Non-pigmented ciliary epithelial cell (primary cell): ENCODE measurements at regions not wholly inside any gene's neighbourhood (a gene's known extent, or its start where the extent isn't known, plus 50 kb on each side); places are given as distances from the start of the nearest gene placed in this dataset.
"Not testable (repeated sequence)": the region's sequence is repeated elsewhere in the genome, so short reads cannot be mapped to it uniquely, and the experiment has no call there.

Experiments used
- DNase-seq: peaks from one replicate; pipeline ENCODE4 v3.0.0-alpha.2; 2010; ENCODE audit warnings: low read depth

DNA sequence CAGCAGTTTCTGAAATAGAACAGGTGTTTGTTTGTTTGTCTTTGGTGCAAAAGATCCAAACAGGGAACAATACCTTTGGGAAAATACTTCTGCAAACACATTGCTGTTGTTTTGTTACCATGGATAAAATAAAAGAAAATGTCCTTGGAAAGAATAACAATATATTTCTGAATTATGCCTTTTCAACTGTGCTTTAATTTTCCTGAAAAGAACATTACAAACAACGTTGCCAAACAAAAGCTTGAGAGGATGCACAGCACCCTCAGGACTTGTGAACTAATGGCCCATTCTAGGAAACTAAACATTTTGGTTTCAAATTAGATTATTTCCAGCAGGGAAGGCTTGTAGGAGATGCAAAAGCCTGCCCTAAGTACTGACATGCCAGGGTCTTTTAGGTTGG lies 967.2 kb downstream of the TLE4 start:
- no peak for DNase-seq

DNA sequence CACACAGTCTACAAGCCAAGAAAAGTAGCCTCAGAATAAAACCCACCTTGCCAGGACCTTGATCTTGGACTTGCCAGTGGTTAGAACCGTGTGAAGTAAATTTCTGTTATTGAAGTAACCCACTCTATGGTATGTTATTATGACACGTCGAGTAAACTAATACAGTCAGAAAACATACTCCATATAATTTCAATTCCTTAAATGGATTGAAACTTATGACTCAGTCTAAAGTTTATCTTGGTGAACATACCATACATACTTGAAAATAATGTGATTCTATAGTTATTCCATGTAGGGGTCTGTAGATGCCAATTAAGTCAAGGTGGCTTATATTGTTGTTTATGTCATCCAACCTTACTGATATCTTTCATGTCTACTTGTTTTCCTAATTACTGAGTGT lies 950.7 kb downstream of the TLE4 start:
- no peak for DNase-seq

DNA sequence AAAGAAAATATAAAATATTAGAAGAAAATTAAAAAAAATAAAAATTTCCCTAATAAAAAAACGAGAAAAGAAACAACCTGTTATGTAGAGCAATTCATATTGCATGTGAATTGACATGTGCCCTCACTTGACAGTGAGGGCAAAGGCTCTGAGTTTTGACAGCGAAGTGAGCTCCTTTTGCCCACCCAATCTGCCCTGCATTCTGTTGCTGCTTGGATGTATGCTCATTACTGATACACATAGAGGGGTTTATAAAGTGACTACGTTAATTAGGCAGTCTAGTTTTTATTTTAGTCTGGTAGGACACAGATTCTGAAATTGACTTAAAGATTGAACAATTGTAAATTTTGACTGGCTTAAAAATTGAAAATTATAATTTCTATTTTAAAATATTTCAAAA lies 949.4 kb downstream of the TLE4 start:
- no peak for DNase-seq

DNA sequence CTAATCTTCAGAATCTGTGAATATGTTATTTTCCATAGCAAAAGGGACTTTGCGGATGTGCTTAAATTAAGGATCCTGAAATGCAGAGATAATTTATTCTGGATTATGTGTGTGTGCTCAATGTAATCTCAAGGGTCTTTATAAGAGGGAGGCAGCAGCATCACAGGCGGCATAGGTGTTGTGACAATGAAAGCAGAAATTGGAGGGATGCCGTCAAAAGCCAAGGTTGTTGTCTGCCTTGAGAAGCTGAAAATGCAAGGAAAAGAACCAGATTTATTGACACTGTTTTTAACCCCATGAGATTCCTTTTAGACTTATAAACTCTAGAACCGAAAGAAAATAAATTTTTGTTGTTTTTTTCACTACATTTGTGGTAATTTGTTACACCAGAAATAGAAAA lies 948.5 kb downstream of the TLE4 start:
- DNase-seq: no peak

DNA sequence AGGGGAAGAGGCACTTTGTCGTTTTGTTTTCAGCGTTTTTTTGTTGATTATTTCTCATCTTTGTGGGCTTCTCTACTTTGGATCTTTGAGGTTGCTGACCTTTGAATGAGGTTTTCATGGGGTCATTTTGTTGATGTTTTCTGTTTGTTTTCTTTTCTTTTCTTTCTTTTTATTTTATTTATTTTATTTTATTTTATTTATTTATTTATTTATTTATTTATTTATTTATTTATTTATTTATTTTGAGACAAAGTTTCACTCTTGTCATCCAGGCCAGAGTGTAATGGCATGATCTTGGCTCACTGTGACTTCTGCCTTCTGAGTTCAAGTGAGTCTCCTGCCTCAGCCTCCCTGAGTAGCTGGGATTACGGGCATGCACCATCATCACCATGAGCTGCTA lies 946.7 kb downstream of the TLE4 start:
- no peak for DNase-seq

DNA sequence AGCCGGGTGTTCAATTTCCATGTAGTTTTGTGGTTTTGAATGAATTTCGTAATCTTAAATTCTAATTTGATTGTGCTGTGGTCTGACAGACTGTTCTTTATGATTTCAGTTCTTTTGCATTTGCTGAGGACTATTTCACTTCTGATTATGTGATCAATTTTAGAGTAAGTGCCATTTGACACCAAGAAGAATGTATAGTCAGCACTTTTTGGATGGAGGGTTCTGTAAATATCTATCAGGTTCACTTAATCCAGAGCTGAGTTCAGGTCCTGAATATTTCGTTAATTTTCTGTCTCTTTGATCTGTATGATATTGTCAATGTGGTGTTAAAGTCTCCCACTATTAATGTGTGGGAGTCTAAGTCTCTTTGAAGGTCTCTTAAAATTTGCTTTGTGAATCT lies 944.9 kb downstream of the TLE4 start:
- no peak for DNase-seq

DNA sequence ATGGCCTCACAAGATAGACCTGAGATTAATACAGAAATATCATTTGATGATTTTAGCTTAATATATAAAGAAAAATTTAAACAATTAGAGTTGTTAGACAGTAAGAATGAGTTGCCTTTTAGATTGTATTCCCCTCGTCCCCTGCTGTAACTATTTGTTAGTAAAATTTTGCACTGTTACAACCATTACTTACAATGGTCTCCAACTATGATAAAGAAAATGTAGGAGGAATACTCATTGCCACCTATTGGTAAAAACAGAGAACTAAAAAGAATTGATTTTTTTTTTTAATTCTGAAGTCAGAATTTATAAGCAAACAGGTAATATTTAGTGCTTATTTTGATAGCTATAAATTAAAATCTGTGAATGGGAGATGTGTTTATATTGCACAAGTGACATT lies 937.6 kb downstream of the TLE4 start:
- DNase-seq: no peak

DNA sequence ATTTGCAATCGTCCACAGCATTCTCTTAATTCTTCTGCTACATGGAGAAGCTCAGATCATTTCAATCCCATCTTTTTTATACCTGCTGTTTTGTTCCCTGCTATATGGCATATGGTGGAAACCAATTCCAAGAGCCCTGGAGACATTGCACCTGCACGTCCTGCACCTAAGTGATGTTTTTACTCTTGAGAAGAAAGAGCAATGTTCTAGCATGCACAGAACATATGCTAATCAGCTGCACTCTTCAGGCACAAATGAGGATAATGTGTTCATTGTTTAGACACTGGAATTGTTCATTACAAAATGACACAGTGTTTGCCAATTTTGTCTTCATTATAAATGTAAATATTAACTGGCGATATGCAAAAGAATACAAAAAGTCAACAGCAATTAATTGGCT lies 935.8 kb downstream of the TLE4 start:
- DNase-seq: no peak

DNA sequence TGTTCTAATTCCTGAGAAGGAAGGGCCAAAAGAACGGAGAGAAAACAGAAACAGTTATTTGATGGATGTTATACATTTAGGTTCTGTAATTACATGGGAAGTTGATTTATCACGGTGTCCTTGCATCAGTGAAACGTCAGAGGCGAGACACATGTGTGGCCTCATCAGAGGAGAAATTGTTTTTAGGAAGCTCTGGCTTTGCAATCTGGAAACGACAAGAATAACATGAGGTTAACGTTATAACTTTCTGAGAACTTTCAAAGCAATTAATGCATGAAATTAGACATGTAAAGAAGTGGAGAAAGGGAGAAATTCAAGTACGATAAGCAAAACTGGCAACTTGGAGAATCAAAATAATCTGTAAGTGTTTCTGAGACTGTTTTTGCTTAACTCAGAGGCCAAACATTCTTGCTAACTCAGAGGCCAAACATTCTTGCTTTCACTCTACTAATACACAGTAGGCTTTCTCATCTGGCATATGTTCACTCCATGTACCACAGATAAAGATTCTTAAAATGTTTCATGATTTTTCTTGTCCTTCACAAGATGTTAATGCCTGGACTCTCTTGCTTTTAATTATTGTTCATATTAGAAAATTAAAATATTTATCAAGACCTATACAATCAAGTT lies 933.0 kb downstream of the TLE4 start:
- no peak for DNase-seq

DNA sequence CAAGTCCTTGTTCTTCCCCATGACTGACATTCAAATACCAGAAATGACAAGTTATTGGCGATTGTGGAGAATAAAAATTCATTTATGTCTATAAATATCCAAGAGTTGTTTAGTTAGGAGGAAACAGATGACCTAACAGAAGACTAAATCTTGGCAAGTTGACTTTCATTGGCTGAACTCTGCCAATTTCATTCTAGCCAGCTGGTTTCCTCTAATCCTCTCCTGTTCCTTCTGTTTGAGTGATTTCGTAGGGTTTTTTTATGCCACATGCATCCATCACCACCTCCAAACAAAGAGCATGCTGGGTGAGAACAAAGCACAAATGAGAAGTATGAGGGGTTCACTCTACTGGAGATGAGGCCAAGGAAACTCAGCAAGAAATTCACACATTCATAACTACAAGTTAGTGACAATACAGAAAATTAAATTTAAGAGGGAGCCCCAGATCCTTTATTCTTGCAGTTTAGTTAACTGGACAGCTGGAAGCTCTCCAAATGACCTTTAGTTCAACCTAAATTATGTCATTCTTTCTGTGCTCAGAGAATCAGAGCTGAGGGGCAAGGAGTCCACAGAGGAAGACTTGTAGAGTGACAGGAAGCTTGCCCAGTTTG lies 932.0 kb downstream of the TLE4 start:
- DNase-seq: no peak

DNA sequence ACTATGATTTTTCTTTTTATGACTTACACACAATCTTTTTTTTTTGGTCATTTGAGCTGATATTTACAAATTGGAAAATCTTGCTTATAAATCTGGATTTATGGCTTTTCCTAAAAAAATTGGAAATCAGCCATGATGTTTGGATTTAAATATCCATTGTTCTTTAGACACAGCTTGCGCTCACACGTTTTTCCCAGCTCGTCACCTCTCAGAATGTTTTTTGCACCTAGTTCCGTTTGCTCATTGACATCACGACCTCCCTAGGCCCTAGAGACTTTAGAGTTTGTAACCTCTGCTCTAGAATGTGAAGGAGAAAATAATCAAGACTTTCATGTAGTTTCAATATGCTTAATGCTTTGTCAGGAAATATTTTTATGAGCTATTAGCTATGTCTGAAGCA lies 930.5 kb downstream of the TLE4 start:
- no peak for DNase-seq

DNA sequence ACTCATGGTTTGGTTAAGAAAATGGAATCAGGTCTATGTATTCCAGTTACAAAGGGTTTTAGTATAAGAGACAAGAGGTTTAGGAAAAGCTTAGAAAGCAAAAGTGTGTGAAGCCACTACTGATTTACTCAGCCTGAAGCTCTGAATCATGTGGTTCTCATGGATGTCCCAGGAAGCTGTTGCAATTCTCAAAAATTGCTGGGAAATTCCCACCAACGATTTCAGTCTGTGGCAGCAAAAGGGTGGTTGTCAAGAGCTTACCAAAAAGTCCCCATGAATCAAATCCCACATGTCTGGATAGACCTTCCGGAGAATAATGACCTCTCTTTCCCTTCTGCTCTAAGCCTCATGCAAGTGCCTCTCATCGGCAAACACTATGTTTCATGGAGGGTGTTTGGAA lies 929.9 kb downstream of the TLE4 start:
- no peak for DNase-seq

DNA sequence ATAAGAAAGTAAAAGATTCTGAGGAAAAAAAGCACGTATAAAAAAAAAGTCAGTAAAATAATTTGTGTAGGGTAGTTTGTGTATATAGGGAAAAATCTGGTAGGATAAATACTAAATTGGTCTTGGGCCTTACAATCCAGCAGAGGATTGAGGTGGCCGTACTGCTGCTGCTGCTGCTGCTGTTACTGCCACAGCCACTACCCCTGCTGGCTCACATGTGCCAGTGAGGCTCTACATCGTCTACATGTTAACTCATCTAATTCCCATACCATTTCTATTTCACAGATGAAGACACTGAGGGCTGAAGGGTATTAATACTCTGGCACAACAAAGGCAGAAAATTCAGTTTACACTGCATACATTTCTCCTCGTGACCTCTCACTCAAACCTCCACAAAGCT lies 928.5 kb downstream of the TLE4 start:
- no peak for DNase-seq

DNA sequence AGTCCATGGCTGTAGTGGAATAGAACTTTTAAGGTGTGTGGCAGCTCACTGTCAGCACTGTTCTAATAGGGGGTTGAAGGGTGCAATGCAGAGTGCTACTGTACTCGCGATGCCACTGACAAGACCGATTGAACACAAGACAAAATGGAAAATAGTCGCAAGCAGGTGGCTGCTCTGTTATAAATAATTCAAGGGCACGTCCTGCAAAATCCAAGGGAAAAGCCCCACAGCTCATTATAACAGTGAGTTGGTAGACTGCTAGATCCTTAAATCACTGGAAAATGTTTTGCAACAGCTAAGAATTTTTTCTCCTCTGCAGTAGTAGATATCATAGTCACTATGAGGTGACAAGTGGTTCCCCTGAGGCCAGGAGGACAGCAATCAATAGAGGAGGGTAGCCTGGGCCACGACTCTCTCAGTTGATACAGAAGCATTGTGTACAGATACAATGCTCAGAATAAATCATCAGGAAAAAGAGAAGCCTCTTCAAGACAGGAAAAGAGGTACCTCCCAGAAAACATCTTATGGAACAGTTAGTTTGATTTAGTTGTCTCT lies 926.3 kb downstream of the TLE4 start:
- no peak for DNase-seq

DNA sequence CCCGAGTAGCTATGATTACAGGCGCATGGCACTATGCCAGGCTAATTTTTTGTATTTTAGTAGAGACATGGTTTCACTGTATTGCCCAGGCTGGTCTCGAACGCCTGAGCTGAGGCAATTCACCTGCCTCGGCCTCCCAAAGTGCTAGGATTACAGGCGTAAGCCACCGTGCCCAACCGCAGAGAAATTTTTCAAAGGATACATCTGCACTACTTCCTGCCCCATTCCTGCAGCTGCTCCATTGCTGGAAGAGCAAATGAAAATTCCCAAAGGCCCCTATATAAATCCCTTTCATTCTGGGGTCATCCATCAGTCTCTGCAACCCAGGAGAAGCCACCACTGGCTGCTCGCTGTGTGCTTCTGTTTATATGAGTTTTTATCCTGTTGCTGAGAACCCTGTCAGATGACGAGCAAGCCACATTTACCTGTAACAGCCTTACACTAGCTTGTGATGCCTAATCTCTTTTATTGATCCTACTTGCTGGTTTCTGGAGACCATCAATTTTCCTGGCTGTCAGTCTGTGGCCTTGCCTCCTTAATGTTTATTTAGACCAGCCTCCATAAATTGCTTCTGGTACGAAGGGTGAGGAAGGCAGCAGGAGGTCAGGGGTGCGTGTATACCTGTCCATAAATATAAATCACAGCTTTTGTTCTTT lies 925.3 kb downstream of the TLE4 start:
- DNase-seq: no peak

DNA sequence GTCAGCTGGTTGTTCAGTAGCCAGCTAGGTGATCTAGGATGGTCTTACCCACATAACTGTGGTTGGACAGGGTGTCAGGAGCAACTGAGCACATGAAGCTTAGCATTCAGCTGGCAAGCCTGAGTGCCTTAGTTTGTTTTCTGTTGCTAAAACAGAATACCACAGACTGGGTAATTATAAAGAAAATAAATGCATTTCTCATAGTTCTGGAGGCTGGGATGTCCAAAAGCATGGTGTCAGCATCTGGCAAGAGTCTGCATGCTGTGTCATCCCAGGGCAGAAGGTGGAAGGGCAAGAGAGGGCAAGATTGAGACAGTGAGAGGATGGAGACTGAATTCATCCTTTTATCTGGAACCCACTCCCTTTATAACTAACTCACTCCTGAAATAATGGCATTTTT lies 921.5 kb downstream of the TLE4 start:
- no peak for DNase-seq

DNA sequence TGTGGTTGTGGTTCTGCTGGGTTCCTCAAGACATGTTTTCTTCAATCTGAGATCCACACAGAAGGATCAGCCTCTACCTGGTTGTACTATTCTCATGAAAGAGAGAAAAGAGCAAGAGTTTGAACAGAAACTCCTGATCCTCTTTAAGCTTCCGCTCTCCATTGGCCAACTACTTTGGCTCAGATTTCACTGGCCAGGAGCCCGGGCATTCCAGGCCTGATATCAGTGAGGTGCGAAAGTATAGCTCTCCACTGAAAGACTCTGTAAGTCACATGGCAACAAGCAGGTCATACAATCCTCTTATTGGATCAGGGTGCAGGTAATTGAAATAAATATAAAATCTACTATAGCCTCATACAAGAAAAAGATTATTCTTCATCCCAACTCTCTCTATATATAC lies 920.5 kb downstream of the TLE4 start:
- DNase-seq: no peak

DNA sequence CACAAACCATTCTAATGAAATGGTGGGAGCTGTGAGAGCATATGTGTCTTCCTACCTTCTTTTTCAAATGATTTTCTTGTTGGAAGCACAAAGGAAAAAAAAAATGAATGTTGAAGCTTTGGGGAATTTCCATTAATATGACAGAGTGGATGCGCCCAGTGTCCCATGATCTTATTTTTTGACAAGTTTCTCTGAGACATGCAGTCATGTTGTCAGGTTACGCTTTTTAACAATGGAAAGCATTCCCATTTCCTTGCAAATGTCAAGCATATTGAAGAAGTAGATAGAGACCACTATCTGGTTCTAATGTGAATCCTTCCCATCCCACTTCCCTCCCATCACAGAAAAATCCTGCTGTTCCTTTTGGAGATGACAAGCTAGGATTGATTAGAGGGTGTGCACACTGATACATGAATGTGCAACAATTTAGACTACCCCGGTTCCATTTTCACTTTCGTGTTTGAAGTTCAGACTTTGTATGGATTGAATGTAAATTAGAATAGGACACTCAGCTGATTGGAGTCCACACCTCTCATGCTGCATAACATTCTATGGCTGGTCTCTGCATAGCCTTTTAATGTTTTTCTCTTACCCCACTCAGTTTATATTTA lies 919.4 kb downstream of the TLE4 start:
- no peak for DNase-seq

DNA sequence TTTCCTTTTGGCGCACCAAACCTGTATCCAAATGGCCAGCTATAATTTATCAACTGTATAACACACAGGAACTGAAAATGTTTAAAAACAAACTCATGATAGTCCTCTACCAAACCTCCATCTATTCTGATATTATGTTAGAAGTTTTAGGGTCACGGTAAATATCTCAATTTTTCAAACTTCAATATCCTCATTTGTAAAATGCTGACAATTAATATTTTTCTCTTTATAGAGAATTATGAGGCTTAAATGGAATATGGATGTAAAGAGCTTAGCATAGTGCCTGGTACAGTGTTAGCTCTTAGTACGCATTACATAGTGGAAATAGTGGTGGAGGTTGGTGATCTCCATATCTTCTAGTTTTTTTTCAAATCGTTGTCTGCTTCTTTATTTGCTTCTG lies 917.6 kb downstream of the TLE4 start:
- DNase-seq: no peak

DNA sequence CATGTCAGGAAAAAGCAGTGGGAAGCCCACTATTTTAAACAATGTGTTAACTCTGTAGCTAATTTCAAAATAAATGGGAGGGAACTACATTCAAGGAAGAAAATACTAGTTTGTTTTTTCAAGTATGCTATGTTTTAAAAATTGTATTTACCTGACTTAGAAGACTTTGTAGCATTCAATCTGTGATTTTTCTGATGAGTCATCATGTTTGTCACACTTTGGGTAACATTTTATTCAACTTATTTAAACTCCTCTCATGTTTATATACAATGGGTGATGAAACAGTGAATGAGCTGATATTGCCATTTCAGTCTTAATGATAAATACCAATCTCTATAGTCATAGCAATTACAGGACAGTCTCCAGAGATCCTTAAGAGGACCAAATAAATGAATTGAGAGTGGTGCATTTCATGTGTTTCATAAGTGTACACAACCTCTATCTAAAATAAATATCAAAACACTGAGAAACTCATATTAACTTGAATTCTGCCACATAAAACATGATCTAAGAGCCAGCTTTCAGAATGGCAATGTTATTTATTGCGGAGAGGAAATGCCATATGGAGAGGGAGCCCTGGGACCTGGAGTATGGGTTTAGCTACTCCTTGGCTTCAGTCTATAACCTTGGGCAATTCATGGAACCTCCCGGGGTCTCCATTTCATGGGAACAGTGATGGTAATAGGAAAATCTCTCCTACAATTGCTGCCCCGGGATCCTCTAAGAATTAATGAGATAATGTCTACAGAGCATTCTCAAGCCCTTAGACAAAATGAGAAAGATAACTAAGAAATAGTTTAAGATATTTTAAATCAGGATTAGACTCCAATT lies 913.9 kb downstream of the TLE4 start:
- no peak for DNase-seq

DNA sequence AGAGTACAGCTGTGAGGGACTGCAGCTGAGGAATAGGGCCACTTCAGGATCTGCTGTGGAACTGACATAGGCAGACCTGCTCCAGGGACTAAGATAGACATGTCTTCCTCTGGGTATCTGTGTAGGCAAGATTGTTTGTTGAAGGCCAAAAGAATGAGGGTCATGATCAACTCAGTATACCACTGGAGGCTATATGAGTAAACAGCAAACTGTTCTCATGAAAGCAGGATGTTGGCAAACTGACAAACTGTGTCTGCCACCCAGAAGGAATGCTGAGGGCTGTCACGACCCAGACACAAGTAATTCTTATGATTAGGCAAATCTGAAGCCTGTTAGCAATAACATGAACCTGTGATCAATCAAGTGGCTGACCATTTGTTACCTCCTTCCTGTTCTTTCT lies 910.5 kb downstream of the TLE4 start:
- DNase-seq: not testable (repeated sequence)

DNA sequence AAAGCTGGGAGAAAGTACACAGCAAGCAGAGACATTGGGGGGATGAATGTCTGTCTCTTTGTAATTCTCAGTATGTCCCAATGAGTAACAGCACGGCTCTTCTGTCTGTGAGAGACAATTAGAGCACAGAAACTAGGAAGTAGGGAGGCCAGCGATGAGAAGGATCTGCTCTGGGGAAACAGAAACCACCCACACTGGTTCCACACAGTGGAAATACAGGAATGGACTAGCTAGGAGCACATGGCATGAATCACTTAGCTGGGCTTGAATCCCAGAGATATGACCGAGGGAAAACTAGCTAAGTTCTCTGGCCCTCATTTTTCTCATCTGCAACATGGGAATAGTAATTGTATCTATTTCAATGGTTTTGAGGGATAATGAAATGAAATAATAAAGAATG lies 895.9 kb downstream of the TLE4 start:
- no peak for DNase-seq
